GM19468 (cell line): ENCODE measurements at regions not wholly inside any gene's neighbourhood (a gene's known extent, or its start where the extent isn't known, plus 50 kb on each side); places are given as distances from the start of the nearest gene placed in this dataset.
"Not testable (repeated sequence)": the region's sequence is repeated elsewhere in the genome, so short reads cannot be mapped to it uniquely, and the experiment has no call there.

Source experiments
- ATAC-seq: cut with Tn5 transposase; IDR thresholded peaks from one replicate; pipeline ENCODE4 v1.9.1; 2021; ENCODE audit warnings: mild to moderate bottlenecking, moderate library complexity, moderate number of reproducible peaks; ENCODE audit not compliant: unreplicated experiment; ENCODE audit errors: extremely low read depth

DNA sequence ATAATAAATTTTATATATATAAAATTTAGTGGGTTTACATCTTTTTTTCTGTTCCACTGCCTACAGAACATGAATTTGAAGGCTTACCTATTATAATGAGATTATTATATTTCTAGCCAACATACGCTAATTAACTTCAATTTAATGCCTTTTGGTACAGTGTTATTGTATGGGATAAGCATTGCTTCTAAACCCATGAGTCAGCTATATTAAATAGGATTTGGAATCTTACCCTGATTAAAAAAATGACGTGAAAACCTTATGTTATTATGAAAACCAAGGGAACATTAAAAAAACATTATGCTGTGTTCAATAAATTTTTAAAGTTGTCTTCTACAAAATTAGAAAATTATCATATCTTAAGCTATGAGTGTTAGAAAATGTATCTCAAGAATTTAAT, 334.0 kb upstream of the RGS17 start:
- no peak for ATAC-seq

- ATAC-seq = no peak
Measured at GRCh38 chr6:153449279-153449678, 318.2 kb upstream of the RGS17 start.

DNA sequence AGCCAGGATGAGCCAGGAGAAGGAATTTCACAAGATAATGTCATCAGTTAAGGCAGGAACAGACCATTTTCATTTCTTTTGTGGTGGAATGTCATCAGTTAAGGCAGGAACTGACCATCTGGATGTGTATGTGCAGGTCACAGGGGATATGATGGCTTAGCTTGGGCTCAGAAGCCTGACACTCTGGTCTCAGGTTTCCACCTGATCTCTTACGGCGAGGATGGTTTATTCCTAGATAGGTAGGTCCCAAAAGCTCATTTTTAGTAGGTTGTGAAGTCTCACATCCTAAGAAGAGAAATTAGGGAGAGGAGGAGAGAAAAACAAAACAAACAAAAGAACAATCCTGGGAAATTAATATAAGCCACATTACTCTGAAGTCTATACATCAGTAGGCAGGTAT, 311.7 kb upstream of the RGS17 start:
- ATAC-seq = not testable (repeated sequence)

- ATAC-seq = no peak
Measured at GRCh38 chr6:153442096-153442495, 311.0 kb upstream of the RGS17 start.

GRCh38 chr6:153437193-153437592, 306.1 kb upstream of the RGS17 start:
- ATAC-seq = no peak

- ATAC-seq = no peak
Measured at GRCh38 chr6:153436351-153436750, 305.3 kb upstream of the RGS17 start.

- no peak for ATAC-seq
Measured at GRCh38 chr6:153435787-153436186, 304.7 kb upstream of the RGS17 start.

- no peak for ATAC-seq
Measured at GRCh38 chr6:153425536-153425935, 294.5 kb upstream of the RGS17 start.

DNA sequence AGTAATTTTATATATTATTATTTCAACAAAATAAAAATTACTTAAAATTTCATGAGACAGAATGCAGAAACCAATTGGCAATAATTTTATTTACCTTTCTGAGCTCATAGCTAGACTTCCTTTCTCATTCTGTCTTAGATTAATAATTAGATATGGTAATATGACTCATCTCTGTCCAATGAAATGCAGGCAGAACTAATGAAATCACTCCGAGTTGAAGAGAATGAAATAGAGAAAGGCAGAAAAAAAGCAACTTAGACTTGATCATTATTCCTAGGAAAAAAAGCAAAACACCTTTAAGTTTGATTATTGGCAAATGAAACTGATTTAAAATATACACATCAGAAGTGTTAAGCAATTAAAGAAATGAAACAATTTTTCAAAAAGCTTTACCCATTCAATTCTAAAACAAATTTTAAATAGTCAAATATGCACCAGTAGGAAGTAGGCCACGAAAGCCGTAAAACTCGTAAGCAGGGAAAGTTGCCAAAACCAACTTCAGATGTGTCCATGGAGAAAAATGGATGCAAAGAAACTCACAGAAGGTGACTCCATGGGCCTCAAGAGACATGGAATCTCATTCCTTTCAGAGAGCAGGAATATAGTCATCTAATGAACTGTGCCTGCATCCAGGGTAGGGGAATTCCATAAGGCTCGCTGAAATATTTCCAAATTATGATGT, 293.8 kb upstream of the RGS17 start:
- ATAC-seq = no peak

- no peak for ATAC-seq
Measured at GRCh38 chr6:153412519-153412918, 281.4 kb upstream of the RGS17 start.

DNA sequence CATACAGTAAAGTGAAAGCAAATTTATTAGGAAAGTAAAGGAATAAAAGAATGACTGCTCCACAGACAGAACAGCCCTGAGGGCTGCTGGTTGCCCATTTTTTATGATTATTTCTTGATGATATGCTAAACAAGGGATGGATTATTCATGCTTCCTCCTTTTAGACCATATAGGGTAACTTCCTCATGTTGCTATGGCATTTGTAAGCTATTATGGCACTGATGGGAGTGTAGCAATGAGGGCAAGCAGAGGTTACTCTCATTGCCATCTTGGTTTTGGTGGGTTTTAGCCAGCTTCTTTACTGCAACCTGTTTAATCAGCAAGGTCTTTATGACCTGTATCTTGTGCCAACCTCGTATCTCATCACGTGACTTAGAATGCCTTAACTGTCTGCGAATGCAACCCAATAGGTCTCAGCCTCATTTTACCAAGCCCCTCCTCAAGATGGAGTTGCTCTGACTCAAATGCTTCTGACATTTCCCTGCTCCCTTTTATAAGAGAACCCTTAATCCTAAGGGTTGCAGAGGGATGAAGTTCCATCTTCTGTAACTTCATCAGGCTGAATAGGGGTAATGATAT, 280.1 kb upstream of the RGS17 start:
- ATAC-seq = no peak

GRCh38 chr6:153405931-153406330, 274.8 kb upstream of the RGS17 start:
- ATAC-seq = no peak

DNA sequence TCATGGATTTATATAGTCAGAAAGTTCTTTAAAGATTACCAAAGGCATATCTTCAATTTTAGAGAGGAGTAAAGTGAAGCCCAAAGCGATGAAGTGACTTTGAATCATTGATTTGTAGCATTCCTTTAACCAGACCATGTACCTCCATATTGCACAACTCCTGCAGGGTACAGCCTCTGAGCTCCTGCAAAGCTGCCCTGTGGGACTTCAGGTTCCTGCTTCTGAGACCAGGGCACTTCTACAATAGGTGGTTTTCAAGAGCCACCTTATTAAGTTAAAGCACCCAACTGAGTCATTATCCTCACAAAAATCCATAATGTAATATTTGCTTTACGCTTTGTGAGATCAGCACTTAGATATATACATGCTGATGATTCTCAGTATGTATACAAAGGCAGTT, 270.7 kb upstream of the RGS17 start:
- ATAC-seq = no peak

- ATAC-seq = no peak
Measured at GRCh38 chr6:153392156-153392555, 261.1 kb upstream of the RGS17 start.

GRCh38 chr6:153373869-153374268, 242.8 kb upstream of the RGS17 start:
- ATAC-seq = no peak

- no peak for ATAC-seq
Measured at GRCh38 chr6:153368131-153368530, 237.0 kb upstream of the RGS17 start.

GRCh38 chr6:153367021-153367420, 235.9 kb upstream of the RGS17 start:
- no peak for ATAC-seq

DNA sequence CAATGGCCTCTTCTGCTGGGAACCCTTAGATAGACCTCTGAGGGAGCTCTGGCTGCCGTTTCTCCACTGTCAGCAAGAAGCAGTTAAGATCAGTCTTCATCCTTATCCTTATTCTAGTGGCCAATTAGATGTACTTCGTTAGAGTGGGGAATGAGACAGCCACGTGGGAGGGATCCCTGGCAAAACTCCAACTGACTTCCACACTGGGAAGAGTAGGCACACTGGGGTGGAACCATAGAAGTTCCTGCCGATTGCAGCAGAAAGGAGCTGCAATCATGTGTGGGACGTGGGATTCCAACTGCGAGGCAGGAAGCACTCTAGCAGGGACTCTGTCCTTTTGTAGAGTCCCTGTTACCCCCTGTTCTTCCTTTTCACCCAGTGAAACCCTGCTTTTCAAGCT, 226.3 kb upstream of the RGS17 start:
- ATAC-seq = no peak

GRCh38 chr6:153340568-153340967, 209.5 kb upstream of the RGS17 start:
- no peak for ATAC-seq

GRCh38 chr6:153334121-153334520, 203.0 kb upstream of the RGS17 start:
- ATAC-seq = no peak

GRCh38 chr6:153331221-153331620, 200.1 kb upstream of the RGS17 start:
- not testable (repeated sequence) for ATAC-seq

DNA sequence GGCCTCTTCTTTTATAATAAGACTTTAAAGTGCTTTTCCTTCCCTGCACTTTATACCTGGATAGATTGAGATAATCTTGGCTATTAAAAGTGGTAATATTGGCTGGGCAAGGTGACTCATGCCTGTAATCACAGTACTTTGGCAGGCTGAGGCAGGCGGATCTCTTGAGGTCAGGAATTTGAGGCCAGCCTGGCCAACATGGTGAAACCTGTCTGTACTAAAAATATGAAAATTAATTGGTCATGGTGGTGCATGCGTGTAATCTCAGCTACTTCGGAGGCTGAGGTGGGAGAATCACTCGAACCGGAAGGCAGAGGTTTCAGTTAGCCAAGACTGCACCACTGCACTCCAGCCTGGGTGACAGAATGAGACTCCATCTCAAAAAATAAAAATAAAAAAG, 197.1 kb upstream of the RGS17 start:
- no peak for ATAC-seq
